ENCODE measurements at regions not wholly inside any gene's neighbourhood (a gene's known extent, or its start where the extent isn't known, plus 50 kb on each side); places are given as distances from the start of the nearest gene placed in this dataset.
"Not testable (repeated sequence)": the region's sequence is repeated elsewhere in the genome, so short reads cannot be mapped to it uniquely, and the experiment has no call there.

GRCh38 chr18:67134911-67135310 lies 381.6 kb downstream of the DSEL start:
- DNase-seq: no peak

GRCh38 chr18:67133669-67134068 lies 382.9 kb downstream of the DSEL start:
- no peak for DNase-seq

GRCh38 chr18:67132919-67133318 lies 383.6 kb downstream of the DSEL start:
- no peak for DNase-seq

- no peak for DNase-seq
These were observed 385.0 kb downstream of the DSEL start for GRCh38 chr18:67131498-67131897.

GRCh38 chr18:67126751-67127150 lies 389.8 kb downstream of the DSEL start:
- DNase-seq: not testable (repeated sequence)

GRCh38 chr18:67123901-67124300 lies 392.6 kb downstream of the DSEL start:
- DNase-seq: no peak

- peak; percentile 13 for DNase-seq
These were observed 398.7 kb downstream of the DSEL start for GRCh38 chr18:67117804-67118203.

- DNase-seq: no peak
These were observed 407.0 kb downstream of the DSEL start for GRCh38 chr18:67109535-67109934.

GRCh38 chr18:67108894-67109293 lies 407.6 kb downstream of the DSEL start:
- DNase-seq: peak; percentile 10

- DNase-seq: peak; percentile 64
These were observed 411.7 kb downstream of the DSEL start for GRCh38 chr18:67104700-67105284.

- no peak for DNase-seq
These were observed 422.4 kb downstream of the DSEL start for GRCh38 chr18:67094123-67094522.

- no peak for DNase-seq
These were observed 424.4 kb downstream of the DSEL start for GRCh38 chr18:67092141-67092540.

GRCh38 chr18:67081482-67082211 lies 434.9 kb downstream of the DSEL start:
- no peak for DNase-seq

GRCh38 chr18:67080601-67081000 lies 435.9 kb downstream of the DSEL start:
- no peak for DNase-seq

GRCh38 chr18:67074309-67074708 lies 442.2 kb downstream of the DSEL start:
- no peak for DNase-seq

- no peak for DNase-seq
These were observed 443.7 kb downstream of the DSEL start for GRCh38 chr18:67072791-67073190.

GRCh38 chr18:67068608-67069007 lies 447.9 kb downstream of the DSEL start:
- no peak for DNase-seq

GRCh38 chr18:67047334-67047733 lies 443.4 kb upstream of the CDH19 start:
- DNase-seq: no peak

- no peak for DNase-seq
These were observed 439.4 kb upstream of the CDH19 start for GRCh38 chr18:67043276-67043675.

- no peak for DNase-seq
These were observed 437.4 kb upstream of the CDH19 start for GRCh38 chr18:67041334-67041733.

GRCh38 chr18:67035026-67035425 lies 431.1 kb upstream of the CDH19 start:
- DNase-seq: no peak

GRCh38 chr18:67023059-67023458 lies 419.2 kb upstream of the CDH19 start:
- no peak for DNase-seq

- peak; percentile 41 for DNase-seq
These were observed 407.0 kb upstream of the CDH19 start for GRCh38 chr18:67010919-67011318.

GRCh38 chr18:67007999-67008398 lies 404.1 kb upstream of the CDH19 start:
- no peak for DNase-seq

GRCh38 chr18:67007085-67007484 lies 403.2 kb upstream of the CDH19 start:
- DNase-seq: no peak

Data from fibroblast of skin of abdomen (primary cell).